MM.1S (cell line): ENCODE measurements at regions not wholly inside any gene's neighbourhood (a gene's known extent, or its start where the extent isn't known, plus 50 kb on each side); places are given as distances from the start of the nearest gene placed in this dataset.

ENCODE experiments used
- DNase-seq: peaks from one replicate; pipeline ENCODE4 v3.0.0-alpha.2; 2015
- H2AFZ ChIP-seq: fragments of 300-600 bp; sonication (generic); 2 replicates; pipeline ENCODE4 v1.6.0; 2016; ENCODE audit warnings: antibody characterized with exemption, low read length
- H3F3A ChIP-seq: fragments of 300-600 bp; sonication (generic); 2 replicates; pipeline ENCODE4 v1.6.1; 2016; ENCODE audit warnings: mild to moderate bottlenecking, antibody characterized with exemption, low read length, moderate library complexity, mixed read lengths; ENCODE audit not compliant: insufficient read depth
- H3K27ac ChIP-seq: fragments of 300-600 bp; sonication (generic); 2 replicates; pipeline ENCODE4 v1.5.1; 2016; ENCODE audit warnings: mild to moderate bottlenecking, low read length
- H3K27me3 ChIP-seq: fragments of 300-600 bp; sonication (generic); replicated peaks from 2 replicates; pipeline ENCODE4 v1.6.0; 2016; ENCODE audit warnings: low read length; ENCODE audit not compliant: insufficient read depth
- H3K36me3 ChIP-seq: fragments of 300-600 bp; sonication (generic); replicated peaks from 2 replicates; pipeline ENCODE4 v1.6.1; 2016; ENCODE audit warnings: mild to moderate bottlenecking, low read length, mixed read lengths; ENCODE audit not compliant: insufficient read depth
- H3K4me1 ChIP-seq: fragments of 300-600 bp; sonication (generic); 2 replicates; pipeline ENCODE4 v1.6.1; 2016; ENCODE audit warnings: low read length, mixed read lengths
- H3K4me2 ChIP-seq: fragments of 300-600 bp; sonication (generic); 2 replicates; pipeline ENCODE4 v1.6.0; 2016; ENCODE audit warnings: low read depth, low read length
- H3K4me3 ChIP-seq: fragments of 300-600 bp; sonication (generic); 2 replicates; pipeline ENCODE4 v1.5.1; 2016; ENCODE audit warnings: low read length, mixed read lengths
- H3K79me2 ChIP-seq: fragments of 300-600 bp; sonication (generic); 2 replicates; pipeline ENCODE4 v1.6.1; 2016; ENCODE audit warnings: mixed run types, low read length, mixed read lengths
- H3K9ac ChIP-seq: fragments of 300-600 bp; sonication (generic); 2 replicates; pipeline ENCODE4 v1.6.1; 2016; ENCODE audit warnings: low read length, mixed read lengths
- H3K9me2 ChIP-seq: fragments of 300-600 bp; sonication (generic); replicated peaks from 2 replicates; pipeline ENCODE4 v1.6.1; 2016; ENCODE audit warnings: mild to moderate bottlenecking, low read length, mixed read lengths; ENCODE audit not compliant: insufficient read depth
- H3K9me3 ChIP-seq: fragments of 300-600 bp; sonication (generic); replicated peaks from 2 replicates; pipeline ENCODE4 v1.6.1; 2016; ENCODE audit warnings: mild to moderate bottlenecking, low read length, mixed read lengths; ENCODE audit not compliant: insufficient read depth
- H4K20me1 ChIP-seq: fragments of 300-600 bp; sonication (generic); 2 replicates; pipeline ENCODE4 v1.6.1; 2016; ENCODE audit warnings: mild to moderate bottlenecking, low read length, moderate library complexity, mixed read lengths; ENCODE audit not compliant: insufficient read depth
- CTCF ChIP-seq: fragments of 300-600 bp; sonication (generic); IDR thresholded peaks from 2 replicates; pipeline ENCODE4 v1.5.1; 2016; ENCODE audit warnings: antibody characterized with exemption, low read length, mixed read lengths
- EZH2 ChIP-seq: fragments of 300-600 bp; sonication (generic); optimal IDR thresholded peaks from 2 replicates; pipeline ENCODE3; 2017; ENCODE audit warnings: low read depth, mild to moderate bottlenecking, antibody characterized with exemption, low read length, mixed read lengths
- EZH2phosphoT487 ChIP-seq: fragments of 300-600 bp; sonication (generic); IDR thresholded peaks from 2 replicates; pipeline ENCODE4 v1.6.1; 2018; ENCODE audit warnings: antibody characterized with exemption, low read length

- H3K36me3 ChIP-seq, result no peaks in the 10 kb centered on the region
- H3K79me2 ChIP-seq, result no peaks in the 10 kb centered on the region
- no peaks in the 10 kb centered on the region for H3F3A ChIP-seq
- no peak overlapping the region for H2AFZ ChIP-seq
- no peak for DNase-seq
- H3K9me2 ChIP-seq, result no peaks in the 10 kb centered on the region
- H3K4me2 ChIP-seq, result no peak overlapping the region
- H3K4me3 ChIP-seq, result no peak overlapping the region
- no peak overlapping the region for H3K9ac ChIP-seq
- H3K9me3 ChIP-seq, result no peaks in the 10 kb centered on the region
- H3K27ac ChIP-seq, result no peak overlapping the region
- H3K4me1 ChIP-seq, result no peaks in the 10 kb centered on the region
- TF ChIP-seq EZH2phosphoT487 (no peak), CTCF (no peak), EZH2 (no peak)
- H4K20me1 ChIP-seq, result no peaks in the 10 kb centered on the region
- no peaks in the 10 kb centered on the region for H3K27me3 ChIP-seq
These were observed 174.4 kb upstream of the ATP6AP2 start for GRCh38 chrX:40406330-40406859.

GRCh38 chrX:40405399-40405798, 175.4 kb upstream of the ATP6AP2 start:
- TF ChIP-seq EZH2, result no peak
- TF ChIP-seq CTCF, result no peak
- TF ChIP-seq EZH2phosphoT487, result no peak
- Histone ChIP-seq H4K20me1 (no peaks in the 10 kb centered on the region), H3K9ac (no peak overlapping the region), H3K4me3 (no peak overlapping the region), H3K79me2 (no peaks in the 10 kb centered on the region), H3K4me2 (no peak overlapping the region), H3K4me1 (no peaks in the 10 kb centered on the region), H3F3A (no peaks in the 10 kb centered on the region), H2AFZ (no peak overlapping the region), H3K9me3 (no peaks in the 10 kb centered on the region), H3K9me2 (no peaks in the 10 kb centered on the region), H3K27ac (no peak overlapping the region), H3K36me3 (no peaks in the 10 kb centered on the region), H3K27me3 (no peaks in the 10 kb centered on the region)
- DNase-seq, result no peak

- Histone ChIP-seq H3K27me3 (no peaks in the 10 kb centered on the region), H3K9me3 (no peaks in the 10 kb centered on the region), H3K4me2 (no peak overlapping the region), H3K27ac (no peak overlapping the region), H3K9me2 (no peaks in the 10 kb centered on the region), H3K9ac (no peak overlapping the region), H3K36me3 (no peaks in the 10 kb centered on the region), H3F3A (no peaks in the 10 kb centered on the region), H3K4me1 (no peaks in the 10 kb centered on the region), H3K4me3 (no peak overlapping the region), H4K20me1 (no peaks in the 10 kb centered on the region), H3K79me2 (no peaks in the 10 kb centered on the region), H2AFZ (no peak overlapping the region)
- DNase-seq, result no peak
- no peak for TF ChIP-seq EZH2phosphoT487
- no peak for TF ChIP-seq EZH2
- TF ChIP-seq CTCF, result no peak
These were observed 177.0 kb upstream of the ATP6AP2 start for GRCh38 chrX:40403757-40404156.
